ENCODE measurements at regions not wholly inside any gene's neighbourhood (a gene's known extent, or its start where the extent isn't known, plus 50 kb on each side); places are given as distances from the start of the nearest gene placed in this dataset.

DNA sequence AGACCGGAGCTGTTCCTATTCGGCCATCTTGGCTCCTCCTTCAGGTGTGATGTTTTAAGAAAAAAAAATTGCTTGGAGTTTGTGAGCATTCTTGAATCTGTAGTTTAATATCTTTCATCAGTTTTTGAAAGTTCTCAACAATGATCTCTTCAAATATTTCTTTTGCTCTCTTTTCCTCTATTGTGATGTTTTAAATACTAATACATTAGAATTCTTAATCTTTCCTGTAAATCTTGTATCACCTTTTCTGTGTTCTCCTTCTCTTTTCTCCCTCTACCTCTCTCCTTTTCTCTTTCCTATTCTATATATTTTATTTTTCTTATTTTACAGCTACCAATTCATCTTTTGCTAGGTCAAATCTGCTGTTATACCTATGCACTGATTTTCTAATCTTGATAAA lies 212.3 kb downstream of the RPS12 start:
- intact Hi-C loops (cut with micrococcal nuclease) = no loop called here
- no peaks in the 10 kb centered on the region for H3K9me3 Mint-ChIP-seq
- no peak for DNase-seq

DNA sequence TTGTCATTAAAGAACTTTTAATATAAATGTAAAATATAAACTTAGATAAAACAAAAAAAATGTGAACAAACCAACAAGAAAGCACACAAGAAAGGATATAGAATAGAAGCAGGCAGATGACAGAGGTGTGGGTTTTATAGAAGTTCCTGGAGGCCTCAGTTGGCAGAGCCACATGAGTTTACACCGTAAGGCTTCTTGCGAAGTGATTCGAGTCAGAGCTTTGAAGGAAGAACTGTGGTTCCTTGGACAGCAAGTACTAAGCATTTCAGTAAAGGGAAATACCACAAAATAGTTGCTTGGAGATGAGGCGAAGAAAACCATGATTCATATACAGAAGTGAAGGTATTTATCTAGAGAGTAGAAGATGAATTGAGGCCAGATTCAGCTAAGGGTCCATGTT lies 207.9 kb upstream of the EYA4 start:
- intact Hi-C loops (cut with micrococcal nuclease) = no loop called here
- H3K27ac Mint-ChIP-seq = no peak overlapping the region

More for the DNA sequence above, 212.3 kb downstream of the RPS12 start:
- H3K4me1 Mint-ChIP-seq = no peaks in the 10 kb centered on the region
- H3K27me3 Mint-ChIP-seq = peaks cover 3% of the 10 kb centered on the region
- H3K27ac Mint-ChIP-seq = no peak overlapping the region
- no peaks in the 10 kb centered on the region for H3K36me3 Mint-ChIP-seq (ENCODE audit: low read depth)
- H3K4me3 Mint-ChIP-seq = no peak overlapping the region

DNA sequence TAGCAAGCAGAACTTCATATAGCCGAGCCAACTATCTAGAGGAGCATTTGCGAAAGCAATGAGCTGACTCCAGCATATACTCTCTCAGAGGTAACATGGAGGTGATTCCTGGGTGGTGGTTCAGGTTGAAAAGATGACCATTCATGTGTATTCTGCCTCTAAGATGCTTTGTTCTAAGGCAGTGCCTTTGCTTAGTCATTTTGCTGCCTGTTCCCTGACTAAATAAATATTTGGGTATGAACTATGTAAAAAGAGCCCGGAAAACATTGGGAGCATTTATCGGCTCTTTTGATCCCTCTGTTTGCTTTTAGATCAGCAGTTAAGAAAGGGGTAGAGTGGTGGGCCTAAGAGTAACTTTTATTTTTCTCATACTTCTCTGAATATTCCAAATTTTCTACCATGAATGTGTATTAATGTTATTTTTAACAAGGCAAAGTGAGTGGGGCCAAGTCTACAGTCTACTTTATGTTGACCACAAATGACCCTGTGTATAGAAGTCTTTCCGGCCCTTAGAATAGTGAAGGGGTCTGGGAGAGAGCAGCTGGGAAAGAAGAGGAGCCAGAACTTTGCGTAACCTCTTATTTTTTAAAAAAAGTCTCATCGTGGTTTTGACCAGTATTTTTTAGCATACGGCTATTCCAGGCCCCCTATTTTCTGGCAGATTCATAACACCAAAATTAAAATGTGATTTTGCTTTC lies 206.5 kb upstream of the EYA4 start:
- Mint-ChIP-seq H3K4me1 (no peaks in the 10 kb centered on the region), H3K4me3 (no peak overlapping the region), H3K36me3 (ENCODE audit: low read depth) (no peaks in the 10 kb centered on the region), H3K27ac (no peak overlapping the region), H3K9me3 (no peaks in the 10 kb centered on the region), H3K27me3 (no peaks in the 10 kb centered on the region)
- intact Hi-C loops (cut with micrococcal nuclease) = no loop called here
- DNase-seq = peak; percentile 12

More for the DNA sequence above, 207.9 kb upstream of the EYA4 start:
- Mint-ChIP-seq H3K4me3 (no peak overlapping the region), H3K4me1 (no peaks in the 10 kb centered on the region), H3K27me3 (no peaks in the 10 kb centered on the region), H3K9me3 (no peaks in the 10 kb centered on the region), H3K36me3 (ENCODE audit: low read depth) (no peaks in the 10 kb centered on the region)
- peak; percentile 37 for DNase-seq

DNA sequence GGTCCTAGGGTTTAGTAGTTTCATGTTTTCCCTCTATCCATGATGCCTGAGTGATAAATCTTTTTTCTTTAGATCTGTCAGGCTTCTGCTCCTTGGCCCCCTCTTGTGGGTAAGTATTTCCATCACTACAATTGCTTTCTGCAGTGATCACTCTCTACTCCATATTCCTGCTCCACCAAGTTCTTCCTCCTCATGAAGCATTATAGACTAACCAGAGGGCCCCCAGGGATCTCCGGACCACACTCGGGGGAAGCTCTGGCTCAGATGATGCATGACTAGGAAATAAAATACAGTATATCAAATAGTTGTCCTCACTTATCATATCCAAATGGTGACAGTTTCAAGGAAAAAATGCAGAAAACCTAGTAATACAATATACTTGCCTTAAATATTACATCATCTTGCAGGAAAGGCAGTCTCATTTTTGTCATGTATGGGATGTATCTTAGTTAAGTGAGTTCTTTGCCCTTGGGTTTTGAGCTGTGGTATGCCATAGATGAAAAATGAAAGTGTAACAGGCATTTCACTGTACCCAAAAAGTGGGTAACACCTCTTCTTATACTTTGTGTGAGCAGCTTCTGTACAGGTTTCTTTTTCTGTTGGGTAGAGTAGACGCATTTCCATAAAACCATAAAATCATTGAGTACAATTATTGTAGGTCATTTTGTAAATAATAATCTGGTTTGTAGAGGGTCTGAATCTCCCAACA lies 200.9 kb upstream of the EYA4 start:
- Mint-ChIP-seq H3K27me3 (no peaks in the 10 kb centered on the region), H3K36me3 (ENCODE audit: low read depth) (no peaks in the 10 kb centered on the region), H3K4me3 (no peak overlapping the region), H3K4me1 (no peaks in the 10 kb centered on the region), H3K27ac (no peak overlapping the region), H3K9me3 (no peaks in the 10 kb centered on the region)
- intact Hi-C loops (cut with micrococcal nuclease) = no loop called here
- DNase-seq = peak; percentile 55

DNA sequence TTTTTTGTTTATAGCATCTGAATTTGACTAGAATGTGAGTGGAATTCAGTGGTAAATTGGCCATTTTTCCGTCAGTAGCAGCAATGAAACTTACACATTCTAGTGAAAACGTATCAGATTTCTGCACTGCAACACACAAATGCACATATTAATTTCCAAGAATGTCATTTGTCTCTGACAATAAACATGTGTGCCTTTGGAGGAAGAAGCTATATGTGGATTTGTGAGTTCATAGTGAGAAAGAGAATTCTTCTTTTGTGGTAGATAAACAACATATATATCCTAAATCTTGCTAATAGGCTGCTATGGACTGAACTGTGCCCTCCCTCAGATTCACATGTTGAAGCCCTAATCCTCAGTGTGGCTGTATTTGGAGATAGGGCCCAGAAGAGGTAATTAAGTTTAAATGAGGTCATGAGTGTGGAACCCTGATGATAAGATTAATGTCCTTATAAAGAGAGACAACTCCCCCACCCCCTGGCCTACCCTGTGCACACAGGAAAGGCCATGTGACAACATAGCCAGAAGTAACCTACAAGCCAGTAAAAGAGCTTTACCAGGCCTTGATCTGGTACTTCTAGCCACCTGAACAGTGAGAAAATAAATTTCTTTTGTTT lies 200.2 kb upstream of the EYA4 start:
- Mint-ChIP-seq H3K9me3 (no peaks in the 10 kb centered on the region), H3K4me3 (no peak overlapping the region), H3K27ac (no peak overlapping the region), H3K4me1 (no peaks in the 10 kb centered on the region), H3K27me3 (no peaks in the 10 kb centered on the region), H3K36me3 (ENCODE audit: low read depth) (no peaks in the 10 kb centered on the region)
- no peak for DNase-seq
- intact Hi-C loops (cut with micrococcal nuclease) = no loop called here

DNA sequence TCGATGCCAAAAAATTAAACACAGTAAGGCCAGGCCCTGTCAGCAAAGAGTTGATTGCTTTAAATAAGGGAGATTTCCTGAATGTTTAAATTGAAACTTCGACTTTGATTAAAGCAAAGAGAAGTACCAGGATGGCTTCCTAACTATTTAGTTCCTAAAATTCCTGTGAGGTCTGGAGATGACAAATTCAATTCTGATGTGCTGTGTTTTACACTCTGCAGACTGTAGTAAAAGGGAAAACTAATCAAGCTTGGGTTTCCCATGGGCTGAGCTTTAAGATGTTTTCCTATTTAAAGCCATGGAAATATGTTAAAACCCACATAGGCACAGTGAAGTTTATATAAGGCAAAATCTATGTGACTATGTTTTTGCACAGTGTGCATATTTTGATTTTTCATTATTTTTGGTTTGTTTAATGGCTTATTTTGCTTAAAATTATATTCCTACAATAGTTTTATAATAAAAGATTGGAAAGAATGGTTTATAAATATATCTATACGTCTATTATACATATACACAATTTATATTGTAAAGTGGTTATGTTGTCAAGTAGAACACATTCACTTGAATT lies 198.5 kb upstream of the EYA4 start:
- H3K4me1 Mint-ChIP-seq = no peaks in the 10 kb centered on the region
- no peaks in the 10 kb centered on the region for H3K9me3 Mint-ChIP-seq
- no peaks in the 10 kb centered on the region for H3K36me3 Mint-ChIP-seq (ENCODE audit: low read depth)
- H3K27ac Mint-ChIP-seq = no peak overlapping the region
- no peaks in the 10 kb centered on the region for H3K27me3 Mint-ChIP-seq
- DNase-seq = no peak
- no peak overlapping the region for H3K4me3 Mint-ChIP-seq
- intact Hi-C loops (cut with micrococcal nuclease) = no loop called here

DNA sequence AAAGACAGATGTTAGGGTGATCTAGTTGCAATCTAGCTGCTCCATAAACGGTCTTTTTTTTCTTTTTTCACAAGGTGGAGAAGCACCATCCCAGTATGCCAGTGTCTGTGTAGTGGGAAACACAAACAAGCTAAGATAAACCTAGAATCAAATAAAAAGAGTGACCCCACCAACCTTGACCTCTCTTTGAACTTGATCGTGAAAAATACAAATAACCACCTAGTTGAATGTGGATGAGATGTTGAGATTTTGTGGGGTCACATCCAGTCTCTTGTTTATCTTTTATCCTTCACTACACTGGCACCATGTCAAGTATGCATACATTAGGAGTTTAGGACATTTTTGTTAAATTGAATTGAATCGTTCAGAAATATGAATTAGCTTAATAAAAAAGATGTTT lies 194.6 kb upstream of the EYA4 start:
- Mint-ChIP-seq H3K4me1 (no peaks in the 10 kb centered on the region), H3K27ac (no peak overlapping the region), H3K4me3 (no peak overlapping the region), H3K27me3 (no peaks in the 10 kb centered on the region), H3K9me3 (no peaks in the 10 kb centered on the region), H3K36me3 (ENCODE audit: low read depth) (no peaks in the 10 kb centered on the region)
- peak; percentile 4 for DNase-seq
- intact Hi-C loops (cut with micrococcal nuclease) = no loop called here

DNA sequence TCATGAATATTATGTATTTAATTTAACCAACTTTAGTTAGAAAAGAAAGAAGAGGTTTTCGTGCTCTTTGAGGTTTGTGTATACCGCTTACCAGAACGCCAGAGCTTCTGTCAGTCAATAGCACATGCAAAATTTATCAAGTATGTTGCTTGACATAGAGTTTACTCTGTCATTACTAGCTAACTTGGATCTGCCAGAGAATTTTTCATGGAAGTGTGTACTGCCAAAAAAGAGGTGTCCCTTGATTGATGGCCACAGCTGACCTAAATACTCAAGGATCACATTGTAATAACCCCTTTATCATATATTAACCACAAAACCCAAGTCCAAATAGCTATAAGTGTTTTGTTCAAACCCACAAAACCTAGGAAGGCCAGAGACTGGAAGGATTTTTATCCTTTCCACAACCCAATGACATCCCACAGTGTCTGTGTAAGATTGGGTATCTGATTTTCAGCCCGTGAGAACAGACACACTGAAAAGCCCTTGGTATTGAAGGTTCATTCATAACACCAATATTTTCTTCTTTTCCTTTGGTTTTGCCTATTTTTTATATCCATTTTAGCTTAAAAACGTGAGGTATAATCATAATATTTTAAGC lies 194.0 kb upstream of the EYA4 start:
- Mint-ChIP-seq H3K4me3 (no peak overlapping the region), H3K9me3 (no peaks in the 10 kb centered on the region), H3K27me3 (no peaks in the 10 kb centered on the region), H3K4me1 (no peaks in the 10 kb centered on the region), H3K27ac (no peak overlapping the region), H3K36me3 (ENCODE audit: low read depth) (no peaks in the 10 kb centered on the region)
- DNase-seq = no peak
- intact Hi-C loops (cut with micrococcal nuclease) = no loop called here

DNA sequence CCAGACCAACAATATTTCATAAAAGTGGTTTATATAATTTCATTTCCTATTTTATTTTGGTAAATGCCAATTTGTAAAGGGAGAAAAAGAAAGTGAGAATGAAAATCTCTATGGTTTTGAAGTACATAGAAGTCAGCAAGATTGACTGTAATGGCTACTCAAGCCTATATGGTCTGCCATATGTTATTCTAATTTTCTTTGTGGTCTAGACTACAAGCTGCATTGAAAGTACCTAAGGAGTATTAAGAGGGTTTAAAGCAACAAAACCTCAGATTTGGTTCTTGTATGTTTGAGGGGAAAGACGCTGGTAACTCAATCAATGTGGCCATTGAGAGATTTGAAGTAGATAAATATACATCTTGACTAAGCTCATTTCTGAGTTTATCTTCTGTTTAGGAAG lies 193.5 kb upstream of the EYA4 start:
- Mint-ChIP-seq H3K4me1 (no peaks in the 10 kb centered on the region), H3K9me3 (no peaks in the 10 kb centered on the region), H3K4me3 (no peak overlapping the region), H3K36me3 (ENCODE audit: low read depth) (no peaks in the 10 kb centered on the region), H3K27me3 (no peaks in the 10 kb centered on the region), H3K27ac (no peak overlapping the region)
- intact Hi-C loops (cut with micrococcal nuclease) = no loop called here
- no peak for DNase-seq

DNA sequence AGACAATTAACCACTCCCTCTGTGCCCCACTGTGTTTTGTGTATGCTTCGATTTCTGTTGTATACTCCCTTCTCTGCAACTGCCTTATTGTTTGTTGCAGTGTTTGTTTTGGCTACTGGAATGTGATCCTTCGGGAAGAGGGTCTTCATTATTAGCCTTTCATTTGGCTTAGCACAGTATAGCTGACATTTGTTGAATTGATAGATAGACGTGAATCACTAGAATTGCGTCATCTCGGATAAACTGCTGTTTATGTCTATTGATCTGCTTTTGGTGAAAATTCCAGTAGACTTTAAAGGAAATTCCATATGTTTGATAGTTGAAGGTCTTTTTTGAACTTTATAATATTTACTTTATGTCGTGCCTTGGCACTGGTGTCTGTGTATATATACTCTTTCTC lies 189.9 kb upstream of the EYA4 start:
- Mint-ChIP-seq H3K27ac (no peak overlapping the region), H3K4me1 (no peaks in the 10 kb centered on the region), H3K9me3 (no peaks in the 10 kb centered on the region), H3K27me3 (peaks cover 2% of the 10 kb centered on the region), H3K4me3 (no peak overlapping the region), H3K36me3 (ENCODE audit: low read depth) (no peaks in the 10 kb centered on the region)
- DNase-seq = no peak
- intact Hi-C loops (cut with micrococcal nuclease) = no loop called here

DNA sequence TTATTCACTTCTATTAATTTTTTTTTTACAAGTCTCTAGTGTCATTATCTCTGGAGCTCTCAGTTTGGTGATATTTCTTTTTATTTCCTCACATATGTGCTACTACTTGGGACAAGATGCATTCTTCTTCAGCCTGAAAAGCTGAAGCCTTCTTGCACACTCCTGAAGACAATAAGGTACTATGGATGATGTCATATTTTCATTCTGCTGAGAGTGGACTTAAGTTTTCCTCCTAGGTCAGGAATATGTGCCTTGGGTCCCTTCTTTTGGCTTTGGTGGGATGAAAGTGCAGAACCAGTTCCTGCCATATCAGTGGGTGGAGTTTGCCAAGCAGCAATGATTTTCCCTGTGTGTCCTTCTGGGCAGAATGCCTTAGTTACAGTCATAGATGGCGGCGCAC lies 188.7 kb upstream of the EYA4 start:
- Mint-ChIP-seq H3K27ac (no peak overlapping the region), H3K36me3 (ENCODE audit: low read depth) (no peaks in the 10 kb centered on the region), H3K4me3 (no peak overlapping the region), H3K9me3 (no peaks in the 10 kb centered on the region), H3K4me1 (no peaks in the 10 kb centered on the region), H3K27me3 (peaks cover 2% of the 10 kb centered on the region)
- DNase-seq = no peak
- intact Hi-C loops (cut with micrococcal nuclease) = no loop called here

DNA sequence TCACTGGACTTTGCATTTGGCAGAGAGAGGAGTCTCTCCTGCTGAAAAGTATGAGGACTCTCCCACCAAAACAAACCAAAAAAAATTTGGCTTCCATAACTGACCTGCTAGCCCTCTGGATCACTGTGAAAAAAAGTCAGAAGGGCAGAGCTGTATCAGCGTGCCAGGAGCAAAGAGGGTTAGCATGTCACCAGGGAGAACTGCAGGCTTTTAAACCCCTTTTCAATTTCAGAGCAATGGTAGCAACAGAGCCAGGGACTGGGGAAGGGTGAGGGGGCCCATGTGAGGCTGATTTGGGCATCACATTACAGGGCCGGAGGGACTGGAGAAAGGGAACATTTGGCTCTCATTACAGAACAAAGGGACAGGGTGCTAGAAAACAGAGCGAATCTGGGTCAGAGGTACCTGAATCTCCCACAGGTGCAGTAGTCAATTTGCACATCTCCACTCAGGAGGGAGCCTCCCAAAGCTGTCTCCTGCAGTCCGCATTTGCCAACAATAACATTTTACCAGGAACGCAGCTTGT lies 185.7 kb upstream of the EYA4 start:
- H3K27ac Mint-ChIP-seq = no peak overlapping the region
- no peaks in the 10 kb centered on the region for H3K36me3 Mint-ChIP-seq (ENCODE audit: low read depth)
- H3K27me3 Mint-ChIP-seq = peaks cover 2% of the 10 kb centered on the region
- intact Hi-C loops (cut with micrococcal nuclease) = no loop called here
- DNase-seq = no peak
- H3K9me3 Mint-ChIP-seq = no peaks in the 10 kb centered on the region
- H3K4me1 Mint-ChIP-seq = no peaks in the 10 kb centered on the region
- H3K4me3 Mint-ChIP-seq = no peak overlapping the region

DNA sequence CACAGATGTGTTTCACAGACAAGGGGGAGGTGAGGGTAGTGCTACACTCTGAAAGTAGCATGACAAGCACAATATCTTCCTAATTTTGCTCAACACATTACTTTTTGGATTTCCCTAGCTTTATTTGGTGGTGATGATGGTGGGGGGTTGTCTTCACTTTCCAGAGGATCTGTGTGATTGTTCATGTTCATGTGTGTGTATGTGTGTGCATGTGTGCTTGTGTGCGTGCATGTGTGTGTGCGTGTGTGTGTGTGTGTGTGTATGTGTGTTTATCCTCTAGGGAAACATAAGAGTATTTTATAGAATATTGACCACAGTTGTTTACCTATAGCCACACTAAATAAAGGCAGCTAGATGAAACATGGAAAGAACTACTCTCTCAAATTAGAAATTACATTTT lies 183.8 kb upstream of the EYA4 start:
- Mint-ChIP-seq H3K36me3 (ENCODE audit: low read depth) (no peaks in the 10 kb centered on the region), H3K9me3 (no peaks in the 10 kb centered on the region), H3K4me1 (no peaks in the 10 kb centered on the region), H3K4me3 (no peak overlapping the region), H3K27ac (no peak overlapping the region), H3K27me3 (peaks cover 2% of the 10 kb centered on the region)
- DNase-seq = no peak
- intact Hi-C loops (cut with micrococcal nuclease) = no loop called here

DNA sequence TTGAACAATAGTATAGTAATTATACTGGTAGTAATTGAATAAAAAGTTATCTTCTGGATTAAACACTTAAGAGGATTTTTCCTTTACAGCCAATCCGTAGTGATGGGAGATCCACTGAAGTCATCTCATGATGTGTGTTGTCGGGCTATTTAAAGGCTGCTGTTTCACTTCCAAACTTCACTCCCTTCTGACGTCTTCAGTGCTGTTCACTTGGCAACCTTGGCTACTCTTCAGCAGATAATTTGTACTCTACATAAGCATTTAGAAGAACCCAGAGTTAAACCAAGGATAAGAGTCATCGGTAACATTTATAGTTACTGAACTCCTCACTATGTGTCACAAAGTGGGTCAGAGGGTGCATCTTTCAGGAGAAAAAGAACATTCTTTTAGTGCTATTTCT lies 179.1 kb upstream of the EYA4 start:
- no peak overlapping the region for H3K4me3 Mint-ChIP-seq
- H3K9me3 Mint-ChIP-seq = no peaks in the 10 kb centered on the region
- no peaks in the 10 kb centered on the region for H3K4me1 Mint-ChIP-seq
- intact Hi-C loops (cut with micrococcal nuclease) = no loop called here
- no peak for DNase-seq
- H3K27ac Mint-ChIP-seq = no peak overlapping the region
- H3K36me3 Mint-ChIP-seq (ENCODE audit: low read depth) = no peaks in the 10 kb centered on the region
- peaks cover 2% of the 10 kb centered on the region for H3K27me3 Mint-ChIP-seq

Data from activated CD4-positive, alpha-beta T cell treated with anti-CD3 and anti-CD28 coated beads, Interleukin-2, amount 10 ng/mL, durations not matched to agents 24 days and 14 days (primary cell).